Neural cell (in vitro differentiated cells): ENCODE measurements at regions not wholly inside any gene's neighbourhood (a gene's known extent, or its start where the extent isn't known, plus 50 kb on each side); places are given as distances from the start of the nearest gene placed in this dataset.

Experiments used
- H2AFZ ChIP-seq: fragments of 200-600, 300-800 bp; sonication (generic), shearing (Covaris generic); 2 replicates; pipeline ENCODE4 v1.6.0; 2014; ENCODE audit warnings: low read depth, mild to moderate bottlenecking, antibody characterized with exemption, low read length, moderate library complexity
- H3F3A ChIP-seq: fragments of 200-600 bp; shearing (Covaris generic); 2 replicates; pipeline ENCODE4 v1.6.1; 2016; ENCODE audit warnings: mild to moderate bottlenecking, moderate library complexity, mixed read lengths, antibody characterized with exemption, low read length; ENCODE audit not compliant: insufficient read depth, poor library complexity, severe bottlenecking
- H3K27ac ChIP-seq: fragments of 200-600, 300-800 bp; sonication (generic), shearing (Covaris generic); 2 replicates; pipeline ENCODE4 v1.5.1; 2014; ENCODE audit warnings: mild to moderate bottlenecking, low read length, moderate library complexity
- H3K27me3 ChIP-seq: fragments of 300-800, 200-600 bp; sonication (generic), shearing (Covaris generic); 2 replicates; pipeline ENCODE4 v1.6.0; 2014; ENCODE audit warnings: mild to moderate bottlenecking, low read depth, low read length, moderate library complexity; ENCODE audit not compliant: insufficient read depth
- H3K36me3 ChIP-seq: fragments of 300-800, 200-600 bp; sonication (generic), shearing (Covaris generic); 2 replicates; pipeline ENCODE4 v1.5.1; 2014; ENCODE audit warnings: mild to moderate bottlenecking, antibody characterized with exemption, low read length, moderate library complexity; ENCODE audit not compliant: insufficient read depth
- H3K4me2 ChIP-seq: fragments of 300-800, 200-600 bp; sonication (generic), shearing (Covaris generic); 2 replicates; pipeline ENCODE4 v1.6.0; 2014; ENCODE audit warnings: mild to moderate bottlenecking, low read length
- H3K4me3 ChIP-seq: fragments of 300-800, 200-600 bp; sonication (generic), shearing (Covaris generic); 2 replicates; pipeline ENCODE4 v1.5.1; 2014; ENCODE audit warnings: mild to moderate bottlenecking, low read length, moderate library complexity
- H3K79me2 ChIP-seq: fragments of 200-600 bp; shearing (Covaris generic); replicated peaks from 2 replicates; pipeline ENCODE4 v1.6.0; 2014; ENCODE audit warnings: mild to moderate bottlenecking, low read length, moderate library complexity; ENCODE audit not compliant: insufficient read depth
- H3K9ac ChIP-seq: fragments of 300-800, 200-600 bp; sonication (generic), shearing (Covaris generic); 2 replicates; pipeline ENCODE4 v1.6.1; 2016; ENCODE audit warnings: mild to moderate bottlenecking, low read length, mixed read lengths
- H3K9me2 ChIP-seq: fragments of 200-600 bp; shearing (Covaris generic); 2 replicates; pipeline ENCODE4 v1.6.1; 2016; ENCODE audit warnings: mild to moderate bottlenecking, low read length, mixed read lengths; ENCODE audit not compliant: insufficient read depth
- H3K9me3 ChIP-seq: fragments of 200-600, 300-800 bp; sonication (generic), shearing (Covaris generic); 2 replicates; pipeline ENCODE4 v1.6.1; 2016; ENCODE audit warnings: mild to moderate bottlenecking, mixed run types, low read length, moderate library complexity, mixed read lengths
- H4K20me1 ChIP-seq: fragments of 200-600 bp; shearing (Covaris generic); 2 replicates; pipeline ENCODE4 v1.6.1; 2016; ENCODE audit warnings: mild to moderate bottlenecking, mixed run types; ENCODE audit not compliant: insufficient read depth
- EP300 ChIP-seq: fragments of 450-650 bp; conservative IDR thresholded peaks from 2 replicates; pipeline ENCODE4 v1.6.1; 2014; ENCODE audit warnings: antibody characterized with exemption, mild to moderate bottlenecking, moderate library complexity; ENCODE audit not compliant: poor library complexity, severe bottlenecking
- EZH2 ChIP-seq: fragments of 200-600, 300-800 bp; shearing (Covaris generic), sonication (generic); IDR thresholded peaks from 2 replicates; pipeline ENCODE4 v1.6.1; 2014; ENCODE audit warnings: antibody characterized with exemption, low read length, borderline replicate concordance, mild to moderate bottlenecking; ENCODE audit not compliant: insufficient read depth, poor library complexity, severe bottlenecking
- MXI1 ChIP-seq: fragments of 450-650 bp; conservative IDR thresholded peaks from 2 replicates; pipeline ENCODE4 v1.6.1; 2014; ENCODE audit warnings: antibody characterized with exemption, mild to moderate bottlenecking; ENCODE audit not compliant: poor library complexity, severe bottlenecking
- RAD21 ChIP-seq: fragments of 450-650 bp; conservative IDR thresholded peaks from 2 replicates; pipeline ENCODE4 v1.6.1; 2014; ENCODE audit warnings: antibody characterized with exemption, mild to moderate bottlenecking, moderate library complexity
- SMC3 ChIP-seq: fragments of 450-650 bp; conservative IDR thresholded peaks from 2 replicates; pipeline ENCODE4 v1.6.1; 2014; ENCODE audit warnings: antibody characterized with exemption, mild to moderate bottlenecking, moderate library complexity; ENCODE audit not compliant: poor library complexity
- TAF1 ChIP-seq: IDR thresholded peaks from 2 replicates; pipeline ENCODE4 v1.6.1; 2012; ENCODE audit warnings: low read depth
- TF ChIP-seq, protein P1 (sequence below): fragments of 450-650 bp; IDR thresholded peaks from 2 replicates; pipeline ENCODE4 v1.5.1; 2014; ENCODE audit warnings: antibody characterized with exemption, mild to moderate bottlenecking, moderate library complexity; ENCODE audit not compliant: poor library complexity, severe bottlenecking
- TF ChIP-seq, protein P2 (sequence below): IDR thresholded peaks from 2 replicates; pipeline ENCODE4 v1.6.1; 2012; ENCODE audit warnings: borderline replicate concordance

- no peak for TF ChIP-seq EZH2
- TF ChIP-seq TAF1 = no peak
- TF ChIP-seq, protein P1, sequence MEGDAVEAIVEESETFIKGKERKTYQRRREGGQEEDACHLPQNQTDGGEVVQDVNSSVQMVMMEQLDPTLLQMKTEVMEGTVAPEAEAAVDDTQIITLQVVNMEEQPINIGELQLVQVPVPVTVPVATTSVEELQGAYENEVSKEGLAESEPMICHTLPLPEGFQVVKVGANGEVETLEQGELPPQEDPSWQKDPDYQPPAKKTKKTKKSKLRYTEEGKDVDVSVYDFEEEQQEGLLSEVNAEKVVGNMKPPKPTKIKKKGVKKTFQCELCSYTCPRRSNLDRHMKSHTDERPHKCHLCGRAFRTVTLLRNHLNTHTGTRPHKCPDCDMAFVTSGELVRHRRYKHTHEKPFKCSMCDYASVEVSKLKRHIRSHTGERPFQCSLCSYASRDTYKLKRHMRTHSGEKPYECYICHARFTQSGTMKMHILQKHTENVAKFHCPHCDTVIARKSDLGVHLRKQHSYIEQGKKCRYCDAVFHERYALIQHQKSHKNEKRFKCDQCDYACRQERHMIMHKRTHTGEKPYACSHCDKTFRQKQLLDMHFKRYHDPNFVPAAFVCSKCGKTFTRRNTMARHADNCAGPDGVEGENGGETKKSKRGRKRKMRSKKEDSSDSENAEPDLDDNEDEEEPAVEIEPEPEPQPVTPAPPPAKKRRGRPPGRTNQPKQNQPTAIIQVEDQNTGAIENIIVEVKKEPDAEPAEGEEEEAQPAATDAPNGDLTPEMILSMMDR = no peak
- TF ChIP-seq MXI1 = no peak
- Histone ChIP-seq H3K27me3 (no peaks in the 10 kb centered on the region), H2AFZ (no peak overlapping the region), H3K9me3 (no peaks in the 10 kb centered on the region), H3K4me3 (no peak overlapping the region), H3K9ac (no peak overlapping the region), H3K9me2 (no peaks in the 10 kb centered on the region), H3K4me2 (no peak overlapping the region), H3F3A (no peaks in the 10 kb centered on the region), H3K27ac (no peak overlapping the region), H3K79me2 (no peaks in the 10 kb centered on the region), H3K36me3 (no peaks in the 10 kb centered on the region), H4K20me1 (no peaks in the 10 kb centered on the region)
Measured at GRCh38 chr6:72497186-72497585, 124.7 kb upstream of the KCNQ5 start.

- Histone ChIP-seq H3K4me2 (no peak overlapping the region), H3K36me3 (no peaks in the 10 kb centered on the region), H3K27ac (no peak overlapping the region), H3K79me2 (no peaks in the 10 kb centered on the region), H2AFZ (no peak overlapping the region), H3F3A (no peaks in the 10 kb centered on the region), H3K9ac (no peak overlapping the region), H3K9me3 (no peaks in the 10 kb centered on the region), H4K20me1 (no peaks in the 10 kb centered on the region), H3K4me3 (no peak overlapping the region), H3K9me2 (no peaks in the 10 kb centered on the region), H3K27me3 (no peaks in the 10 kb centered on the region)
- TF ChIP-seq RAD21 (no peak), EP300 (no peak), MXI1 (no peak), SMC3 (no peak)
- TF ChIP-seq, protein P2, sequence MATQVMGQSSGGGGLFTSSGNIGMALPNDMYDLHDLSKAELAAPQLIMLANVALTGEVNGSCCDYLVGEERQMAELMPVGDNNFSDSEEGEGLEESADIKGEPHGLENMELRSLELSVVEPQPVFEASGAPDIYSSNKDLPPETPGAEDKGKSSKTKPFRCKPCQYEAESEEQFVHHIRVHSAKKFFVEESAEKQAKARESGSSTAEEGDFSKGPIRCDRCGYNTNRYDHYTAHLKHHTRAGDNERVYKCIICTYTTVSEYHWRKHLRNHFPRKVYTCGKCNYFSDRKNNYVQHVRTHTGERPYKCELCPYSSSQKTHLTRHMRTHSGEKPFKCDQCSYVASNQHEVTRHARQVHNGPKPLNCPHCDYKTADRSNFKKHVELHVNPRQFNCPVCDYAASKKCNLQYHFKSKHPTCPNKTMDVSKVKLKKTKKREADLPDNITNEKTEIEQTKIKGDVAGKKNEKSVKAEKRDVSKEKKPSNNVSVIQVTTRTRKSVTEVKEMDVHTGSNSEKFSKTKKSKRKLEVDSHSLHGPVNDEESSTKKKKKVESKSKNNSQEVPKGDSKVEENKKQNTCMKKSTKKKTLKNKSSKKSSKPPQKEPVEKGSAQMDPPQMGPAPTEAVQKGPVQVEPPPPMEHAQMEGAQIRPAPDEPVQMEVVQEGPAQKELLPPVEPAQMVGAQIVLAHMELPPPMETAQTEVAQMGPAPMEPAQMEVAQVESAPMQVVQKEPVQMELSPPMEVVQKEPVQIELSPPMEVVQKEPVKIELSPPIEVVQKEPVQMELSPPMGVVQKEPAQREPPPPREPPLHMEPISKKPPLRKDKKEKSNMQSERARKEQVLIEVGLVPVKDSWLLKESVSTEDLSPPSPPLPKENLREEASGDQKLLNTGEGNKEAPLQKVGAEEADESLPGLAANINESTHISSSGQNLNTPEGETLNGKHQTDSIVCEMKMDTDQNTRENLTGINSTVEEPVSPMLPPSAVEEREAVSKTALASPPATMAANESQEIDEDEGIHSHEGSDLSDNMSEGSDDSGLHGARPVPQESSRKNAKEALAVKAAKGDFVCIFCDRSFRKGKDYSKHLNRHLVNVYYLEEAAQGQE = no peak
- TF ChIP-seq, protein P1 = no peak
Measured at GRCh38 chr6:72500669-72501068, 121.2 kb upstream of the KCNQ5 start.
